Esophagus squamous epithelium (tissue), 5 donors: ENCODE measurements at regions not wholly inside any gene's neighbourhood (a gene's known extent, or its start where the extent isn't known, plus 50 kb on each side); places are given as distances from the start of the nearest gene placed in this dataset.

ENCODE experiments used
- DNase-seq: peaks from one replicate; lab custom pipeline; 2025; lab: John Stamatoyannopoulos, UW
- H3K27ac ChIP-seq, 4 donors: fragments of 200-600 bp; sonication (generic); one replicate each; pipeline ENCODE4 v1.5.1; 2016 to 2019; ENCODE audit warnings: mild to moderate bottlenecking in 1 of 4
- H3K27me3 ChIP-seq, 4 donors: fragments of 200-600 bp; sonication (generic); 1 replicate in 3 of 4; 2 replicates in 1 of 4; pipeline versions ENCODE4 v1.5.1 to v1.6.0; 2017 to 2021; ENCODE audit warnings: antibody characterized with exemption in 1 of 4
- H3K36me3 ChIP-seq, 3 donors: fragments of 200-600 bp; sonication (generic); one replicate each; pipeline ENCODE4 v1.5.1; 2016 to 2019
- H3K4me1 ChIP-seq, 3 donors: fragments of 200-600 bp; sonication (generic); one replicate each; pipeline ENCODE4 v1.5.1; 2017 to 2019
- H3K4me3 ChIP-seq, 4 donors: fragments of 200-600 bp; sonication (generic); 1 replicate in 3 of 4; 2 replicates in 1 of 4; pipeline ENCODE4 v1.5.1; 2016 to 2019; ENCODE audit warnings: mild to moderate bottlenecking in 2 of 4, moderate library complexity in 1 of 4
- H3K9me3 ChIP-seq, 3 donors: fragments of 200-600 bp; sonication (generic); one replicate each; pipeline ENCODE4 v1.5.1; 2016 to 2019
- CTCF ChIP-seq, 6 experiments: fragments of 450-650 bp in 4 of 6; fragments of 200-600 bp in 2 of 6; sonication (generic) in 2 of 6; IDR thresholded peaks; one replicate each; pipeline ENCODE4 v1.5.1; 2016 to 2019; ENCODE audit warnings: antibody characterized with exemption in 6 of 6, mild to moderate bottlenecking in 4 of 6, moderate library complexity in 4 of 6
- POLR2A ChIP-seq, 4 donors: fragments of 450-650 bp; IDR thresholded peaks; one replicate each; pipeline ENCODE4 v1.6.1; 2017; ENCODE audit warnings: antibody characterized with exemption in 4 of 4, mild to moderate bottlenecking in 4 of 4, moderate library complexity in 3 of 4
- WGBS, 2 donors: methylation state at CpG; one replicate each; pipeline ENCODE4 v1.1.5; 2018; 5-methylcytosine and 5-hydroxymethylcytosine counted together
- intact Hi-C: fragments of 100-400 bp; cut with DNase I; formaldehyde crosslinking; loops from one replicate; pipeline ENCODE4 v1.15.0; 2022
- donor health status: DM: yes; HTN: yes; CAD: no.

GRCh38 chr3:106930086-106930485 lies 447.2 kb upstream of the CCDC54 start:
- TF ChIP-seq CTCF (IDR thresholded peaks at IDR 0.05) (no peak), POLR2A (IDR thresholded peaks at IDR 0.05) (no peak)
- WGBS, 2 donors: 52 to 56% methylated on average over 2 of the region's 2 CpGs
- intact Hi-C loops: no loop called here

GRCh38 chr3:106931904-106932303 lies 445.3 kb upstream of the CCDC54 start:
- TF ChIP-seq POLR2A (IDR thresholded peaks at IDR 0.05): no peak
- TF ChIP-seq CTCF (IDR thresholded peaks at IDR 0.05): no peak
- 84 to 95% methylated on average over 1 of the region's 1 CpG for WGBS, 2 donors
- no peak for DNase-seq
- Histone ChIP-seq H3K4me1 (no peaks in the 10 kb centered on the region), H3K27me3 (no peaks in the 10 kb centered on the region), H3K4me3 (no peak overlapping the region), H3K27ac (no peak overlapping the region), H3K36me3 (no peaks in the 10 kb centered on the region), H3K9me3 (no peaks in the 10 kb centered on the region)
- intact Hi-C loops: no loop called here

More at GRCh38 chr3:106930086-106930485, 447.2 kb upstream of the CCDC54 start:
- Histone ChIP-seq H3K27me3 (no peaks in the 10 kb centered on the region), H3K36me3 (no peaks in the 10 kb centered on the region), H3K9me3 (no peaks in the 10 kb centered on the region), H3K4me1 (no peaks in the 10 kb centered on the region), H3K27ac (no peak overlapping the region), H3K4me3 (no peak overlapping the region)
- DNase-seq: no peak

GRCh38 chr3:106936337-106936736 lies 440.9 kb upstream of the CCDC54 start:
- H3K27me3 ChIP-seq: no peaks in the 10 kb centered on the region
- intact Hi-C loops: no loop called here
- no peak for DNase-seq
- WGBS, 2 donors: 36 to 57% methylated on average over 4 of the region's 4 CpGs
- H3K4me3 ChIP-seq: no peak overlapping the region
- H3K27ac ChIP-seq: no peak overlapping the region
- no peaks in the 10 kb centered on the region for H3K36me3 ChIP-seq
- no peak for TF ChIP-seq CTCF (IDR thresholded peaks at IDR 0.05)
- no peak for TF ChIP-seq POLR2A (IDR thresholded peaks at IDR 0.05)
- no peaks in the 10 kb centered on the region for H3K9me3 ChIP-seq
- no peaks in the 10 kb centered on the region for H3K4me1 ChIP-seq

- Histone ChIP-seq H3K9me3 (no peaks in the 10 kb centered on the region), H3K27ac (no peak overlapping the region), H3K4me1 (no peaks in the 10 kb centered on the region), H3K27me3 (no peaks in the 10 kb centered on the region), H3K4me3 (no peak overlapping the region), H3K36me3 (no peaks in the 10 kb centered on the region)
- TF ChIP-seq CTCF (IDR thresholded peaks at IDR 0.05) (no peak), POLR2A (IDR thresholded peaks at IDR 0.05) (no peak)
- no peak for DNase-seq
- 42 to 54% methylated on average over 3 of the region's 3 CpGs for WGBS, 2 donors
- intact Hi-C loops: no loop called here
Observed at GRCh38 chr3:106942051-106942450, 435.2 kb upstream of the CCDC54 start.

GRCh38 chr3:106943071-106943470 lies 434.2 kb upstream of the CCDC54 start:
- Histone ChIP-seq H3K27ac (no peak overlapping the region), H3K27me3 (no peaks in the 10 kb centered on the region), H3K36me3 (no peaks in the 10 kb centered on the region), H3K9me3 (no peaks in the 10 kb centered on the region), H3K4me1 (no peaks in the 10 kb centered on the region), H3K4me3 (no peak overlapping the region)
- no peak for DNase-seq
- TF ChIP-seq POLR2A (IDR thresholded peaks at IDR 0.05): no peak
- TF ChIP-seq CTCF (IDR thresholded peaks at IDR 0.05): no peak
- intact Hi-C loops: no loop called here
